ENCODE measurements at regions not wholly inside any gene's neighbourhood (a gene's known extent, or its start where the extent isn't known, plus 50 kb on each side); places are given as distances from the start of the nearest gene placed in this dataset.

DNA sequence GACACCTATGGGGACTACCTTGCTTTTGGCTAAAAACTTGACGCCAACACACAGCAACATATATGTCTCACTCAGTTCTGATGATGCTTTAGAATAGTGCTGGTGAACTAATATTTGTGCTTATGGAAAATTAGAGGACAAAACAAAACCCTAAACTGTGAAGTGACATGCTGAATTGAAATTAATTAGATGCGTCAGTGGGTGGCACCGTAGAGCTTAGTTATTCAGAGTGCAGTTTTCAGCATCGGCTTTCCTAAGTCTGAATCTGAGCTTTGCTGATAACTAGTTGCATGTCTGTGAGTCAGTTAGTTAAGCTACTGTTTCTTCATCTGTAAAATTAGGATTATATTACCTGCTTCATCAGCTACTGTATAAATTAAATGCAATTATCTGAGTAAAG, 245.0 kb upstream of the SORCS1 start:
- TF ChIP-seq, protein P1, sequence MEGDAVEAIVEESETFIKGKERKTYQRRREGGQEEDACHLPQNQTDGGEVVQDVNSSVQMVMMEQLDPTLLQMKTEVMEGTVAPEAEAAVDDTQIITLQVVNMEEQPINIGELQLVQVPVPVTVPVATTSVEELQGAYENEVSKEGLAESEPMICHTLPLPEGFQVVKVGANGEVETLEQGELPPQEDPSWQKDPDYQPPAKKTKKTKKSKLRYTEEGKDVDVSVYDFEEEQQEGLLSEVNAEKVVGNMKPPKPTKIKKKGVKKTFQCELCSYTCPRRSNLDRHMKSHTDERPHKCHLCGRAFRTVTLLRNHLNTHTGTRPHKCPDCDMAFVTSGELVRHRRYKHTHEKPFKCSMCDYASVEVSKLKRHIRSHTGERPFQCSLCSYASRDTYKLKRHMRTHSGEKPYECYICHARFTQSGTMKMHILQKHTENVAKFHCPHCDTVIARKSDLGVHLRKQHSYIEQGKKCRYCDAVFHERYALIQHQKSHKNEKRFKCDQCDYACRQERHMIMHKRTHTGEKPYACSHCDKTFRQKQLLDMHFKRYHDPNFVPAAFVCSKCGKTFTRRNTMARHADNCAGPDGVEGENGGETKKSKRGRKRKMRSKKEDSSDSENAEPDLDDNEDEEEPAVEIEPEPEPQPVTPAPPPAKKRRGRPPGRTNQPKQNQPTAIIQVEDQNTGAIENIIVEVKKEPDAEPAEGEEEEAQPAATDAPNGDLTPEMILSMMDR (IDR thresholded peaks at IDR 0.05): no peak
- no peak for TF ChIP-seq POLR2A (IDR thresholded peaks at IDR 0.05; ENCODE audit: low read depth)
- no peak for TF ChIP-seq EP300 (IDR thresholded peaks at IDR 0.05)
